Liver (tissue), 8 donors: ENCODE measurements at regions not wholly inside any gene's neighbourhood (a gene's known extent, or its start where the extent isn't known, plus 50 kb on each side); places are given as distances from the start of the nearest gene placed in this dataset.
"Not testable (repeated sequence)": the region's sequence is repeated elsewhere in the genome, so short reads cannot be mapped to it uniquely, and the experiment has no call there.

Experiments used
- DNase-seq: peaks from one replicate; pipeline ENCODE4 v3.0.0-alpha.2; 2017; ENCODE audit warnings: low spot score
- H3K27ac ChIP-seq, 2 donors: one replicate each; pipeline ENCODE4 v1.7.0; 2013; ENCODE audit warnings: inconsistent platforms in 2 of 2, low read length in 2 of 2, control low read depth in 1 of 2, low read depth in 1 of 2, mild to moderate bottlenecking in 1 of 2
- H3K27me3 ChIP-seq, 4 donors: one replicate each; pipeline versions ENCODE4 v1.6.1 to v1.7.0; 2013; ENCODE audit warnings: low read length in 3 of 4, inconsistent platforms in 1 of 4, mild to moderate bottlenecking in 1 of 4, moderate library complexity in 1 of 4; ENCODE audit not compliant: control insufficient read depth in 4 of 4, insufficient read depth in 4 of 4
- H3K36me3 ChIP-seq, 4 donors: one replicate each; pipeline versions ENCODE4 v1.6.1 to v1.7.0; 2013; ENCODE audit warnings: low read length in 3 of 4, mild to moderate bottlenecking in 3 of 4, low read depth in 1 of 4, moderate library complexity in 1 of 4; ENCODE audit not compliant: control insufficient read depth in 4 of 4, insufficient read depth in 3 of 4
- H3K4me1 ChIP-seq, 4 donors: one replicate each; pipeline versions ENCODE4 v1.6.1 to v1.7.0; 2013; ENCODE audit warnings: low read length in 3 of 4, mild to moderate bottlenecking in 3 of 4, moderate library complexity in 1 of 4; ENCODE audit not compliant: control insufficient read depth in 4 of 4, insufficient read depth in 4 of 4
- H3K4me3 ChIP-seq, 3 donors: one replicate each; pipeline versions ENCODE4 v1.6.1 to v1.7.0; 2013; ENCODE audit warnings: low read length in 3 of 3, control low read depth in 1 of 3, low read depth in 1 of 3, mild to moderate bottlenecking in 1 of 3
- H3K9ac ChIP-seq, 2 donors: one replicate each; pipeline ENCODE4 v1.7.0; 2013; ENCODE audit warnings: low read length in 2 of 2, mild to moderate bottlenecking in 2 of 2, moderate library complexity in 2 of 2, control low read depth in 1 of 2, low read depth in 1 of 2
- H3K9me3 ChIP-seq, 4 donors: one replicate each; pipeline versions ENCODE4 v1.6.1 to v1.7.0; 2013; ENCODE audit warnings: low read length in 3 of 4; ENCODE audit not compliant: control insufficient read depth in 4 of 4
- ATF3 ChIP-seq: IDR thresholded peaks from 2 replicates; pipeline ENCODE4 v1.6.1; 2016; ENCODE audit warnings: antibody characterized with exemption
- CTCF ChIP-seq: fragments of 150-350 bp; IDR thresholded peaks from 2 replicates; pipeline ENCODE4 v1.5.1; 2017; ENCODE audit warnings: improper control_type of control experiment, low read depth, low read length; ENCODE audit not compliant: missing input control
- EGR1 ChIP-seq, 2 donors: IDR thresholded peaks; 2 replicates each; pipeline ENCODE4 v1.6.1; 2016 to 2018; ENCODE audit warnings: antibody characterized with exemption in 2 of 2, low read depth in 2 of 2
- FOXA2 ChIP-seq: IDR thresholded peaks from 2 replicates; pipeline ENCODE4 v1.6.1; 2016; ENCODE audit warnings: antibody characterized with exemption
- GABPA ChIP-seq, 2 donors: IDR thresholded peaks in 1 of 2; conservative IDR thresholded peaks in 1 of 2; 2 replicates each; pipeline ENCODE4 v1.6.1; 2016; ENCODE audit warnings: antibody characterized with exemption in 2 of 2, mild to moderate bottlenecking in 1 of 2, moderate library complexity in 1 of 2
- HNF4A ChIP-seq, 2 donors: conservative IDR thresholded peaks; 2 replicates each; pipeline ENCODE4 v1.6.1; 2016; ENCODE audit warnings: antibody characterized with exemption in 2 of 2, mild to moderate bottlenecking in 2 of 2
- HNF4G ChIP-seq: IDR thresholded peaks from 2 replicates; pipeline ENCODE4 v1.6.1; 2016; ENCODE audit warnings: antibody characterized with exemption
- MAX ChIP-seq: IDR thresholded peaks from 2 replicates; pipeline ENCODE4 v1.6.1; 2016; ENCODE audit warnings: antibody characterized with exemption
- NR2F2 ChIP-seq: IDR thresholded peaks from 2 replicates; pipeline ENCODE4 v1.6.1; 2016; ENCODE audit warnings: antibody characterized with exemption
- RAD21 ChIP-seq, 2 donors: IDR thresholded peaks; 2 replicates each; pipeline ENCODE4 v1.6.1; 2016; ENCODE audit warnings: antibody characterized with exemption in 2 of 2, mild to moderate bottlenecking in 2 of 2
- REST ChIP-seq: IDR thresholded peaks from 2 replicates; pipeline ENCODE4 v1.6.1; 2016; ENCODE audit warnings: antibody characterized with exemption, mild to moderate bottlenecking
- SP1 ChIP-seq: IDR thresholded peaks from 2 replicates; pipeline ENCODE4 v1.6.1; 2018; ENCODE audit warnings: antibody characterized with exemption, mild to moderate bottlenecking
- TAF1 ChIP-seq: conservative IDR thresholded peaks from 2 replicates; pipeline ENCODE4 v1.6.1; 2016; ENCODE audit warnings: antibody characterized with exemption, mild to moderate bottlenecking
- YY1 ChIP-seq: IDR thresholded peaks from 2 replicates; pipeline ENCODE4 v1.6.1; 2016; ENCODE audit warnings: antibody characterized with exemption, mild to moderate bottlenecking
- ZBTB33 ChIP-seq: IDR thresholded peaks from 2 replicates; pipeline ENCODE4 v1.6.1; 2016; ENCODE audit warnings: antibody characterized with exemption
- WGBS: extraction: QIAGEN DNeasy Blood & Tissue Kit; methylation state at CpG from one replicate; pipeline ENCODE4 v1.1.7; 2013; 5-methylcytosine and 5-hydroxymethylcytosine counted together
- donor health status: healthy.
- donor health status: healthy.
- donor health status: healthy.
- donor health status: healthy.
- donor health status: healthy.

GRCh38 chr1:91606546-91607078 lies 106.0 kb downstream of the CDC7 start:
- Histone ChIP-seq H3K9me3 (no peaks in the 10 kb centered on the region), H3K36me3 (no peaks in the 10 kb centered on the region), H3K4me1 (no peaks in the 10 kb centered on the region), H3K27ac (no peak overlapping the region), H3K9ac (no peak overlapping the region), H3K4me3 (no peak overlapping the region), H3K27me3 (no peaks in the 10 kb centered on the region)
- TF ChIP-seq MAX (no peak), NR2F2 (no peak), FOXA2 (no peak), ATF3 (no peak), ZBTB33 (no peak), GABPA (IDR thresholded peaks at IDR 0.05 in 1 of 2, conservative IDR thresholded peaks at IDR 0.05 in 1 of 2) (no peak), TAF1 (no peak), CTCF (no peak), HNF4G (no peak), SP1 (no peak), HNF4A (conservative IDR thresholded peaks at IDR 0.05) (no peak), YY1 (no peak)
- 81% methylated on average over 7 of the region's 7 CpGs for WGBS
- no peak for DNase-seq

GRCh38 chr1:91607686-91608085 lies 107.0 kb downstream of the CDC7 start:
- not testable (repeated sequence) for H3K27ac ChIP-seq, H3K4me1 ChIP-seq, H3K9ac ChIP-seq, H3K36me3 ChIP-seq, H3K27me3 ChIP-seq, H3K4me3 ChIP-seq, H3K9me3 ChIP-seq, DNase-seq
- WGBS: 83% methylated on average over 3 of the region's 3 CpGs

GRCh38 chr1:91608876-91609275 lies 108.2 kb downstream of the CDC7 start:
- H3K36me3 ChIP-seq: no peaks in the 10 kb centered on the region
- H3K27me3 ChIP-seq: no peaks in the 10 kb centered on the region
- H3K4me3 ChIP-seq: no peak overlapping the region
- WGBS: 86% methylated on average over 5 of the region's 5 CpGs
- H3K9ac ChIP-seq: no peak overlapping the region
- no peaks in the 10 kb centered on the region for H3K4me1 ChIP-seq
- TF ChIP-seq FOXA2 (no peak), EGR1 (IDR thresholded peaks at IDR 0.05; ENCODE audit: low read depth in 2 of 2) (no peak), REST (no peak), RAD21 (IDR thresholded peaks at IDR 0.05) (no peak), HNF4G (no peak), SP1 (no peak)
- DNase-seq: no peak
- H3K9me3 ChIP-seq: no peaks in the 10 kb centered on the region
- no peak overlapping the region for H3K27ac ChIP-seq
